CD4-positive, alpha-beta T cell treated with Interleukin-10 for 1 hour (primary cell): ENCODE measurements at regions not wholly inside any gene's neighbourhood (a gene's known extent, or its start where the extent isn't known, plus 50 kb on each side); places are given as distances from the start of the nearest gene placed in this dataset.
"Not testable (repeated sequence)": the region's sequence is repeated elsewhere in the genome, so short reads cannot be mapped to it uniquely, and the experiment has no call there.

Source experiments
- DNase-seq: peaks from one replicate; pipeline ENCODE4 v3.0.0-alpha.2; 2020

DNA sequence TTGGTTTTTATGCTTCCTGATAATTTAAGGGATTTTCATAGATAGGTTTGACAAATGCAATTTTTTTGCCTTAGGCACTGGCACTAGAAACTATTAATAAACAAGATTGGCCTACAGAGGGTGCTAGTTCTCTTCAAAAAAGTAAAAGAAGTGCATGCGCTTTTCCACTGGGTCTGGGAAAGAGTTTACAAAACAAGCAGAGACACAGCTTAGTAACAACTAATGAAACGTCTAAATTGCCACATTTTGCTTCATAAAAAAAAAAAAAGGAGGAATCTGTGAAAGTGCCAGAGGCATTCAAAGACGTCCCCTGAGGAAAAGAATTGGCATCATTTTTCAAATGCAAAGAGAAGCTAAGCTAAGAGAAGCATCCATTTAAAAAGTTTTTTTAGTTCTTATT is 58.3 kb upstream of the EEA1 start:
- DNase-seq, result peak; percentile 71

GRCh38 chr12:92987846-92988621 is 58.9 kb upstream of the EEA1 start:
- DNase-seq, result no peak

DNA sequence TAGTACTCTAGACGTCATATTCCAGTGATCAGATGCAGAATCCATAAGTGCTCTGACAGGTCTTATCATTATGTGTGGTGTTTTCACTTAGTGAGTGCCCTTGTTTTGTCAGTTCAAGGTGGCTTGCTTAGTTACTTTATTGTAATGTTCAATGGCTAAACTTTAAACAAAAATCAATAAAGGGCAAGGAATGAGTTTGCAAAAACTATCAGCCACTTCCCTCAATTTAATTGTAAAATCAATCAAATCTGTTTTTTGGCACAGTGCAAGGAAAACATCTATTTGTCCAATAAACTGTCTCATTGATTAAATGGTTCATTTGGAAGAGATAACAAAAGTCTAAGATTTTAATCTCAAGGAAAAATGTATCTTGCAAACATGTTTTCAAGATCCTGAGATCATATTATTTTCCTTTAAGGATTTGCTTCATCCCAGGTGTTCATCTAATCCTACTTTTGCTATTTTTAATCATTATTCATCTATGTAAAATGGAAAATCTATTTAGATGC is 59.6 kb upstream of the EEA1 start:
- no peak for DNase-seq

GRCh38 chr12:92989715-92990484 is 60.8 kb upstream of the EEA1 start:
- no peak for DNase-seq

DNA sequence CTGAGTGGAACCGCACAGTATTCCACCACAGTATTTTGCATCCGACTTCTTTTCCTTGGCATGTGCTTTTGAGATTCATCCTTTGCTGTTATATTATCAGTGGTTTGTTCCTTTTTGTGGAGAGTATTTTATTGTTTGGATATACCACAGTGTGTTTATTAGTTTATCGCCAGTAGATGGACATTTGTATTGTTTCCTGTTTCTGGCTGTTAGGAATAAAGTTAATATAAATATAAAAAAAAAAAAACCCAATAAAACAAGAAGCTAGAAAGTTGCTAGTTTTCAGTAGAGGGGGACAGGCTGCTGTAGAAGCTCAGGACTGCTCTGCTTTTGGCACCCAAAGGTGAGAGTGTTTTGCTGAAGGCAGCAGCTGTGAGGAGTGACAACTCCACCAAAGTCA is 62.0 kb upstream of the EEA1 start:
- DNase-seq, result no peak

- no peak for DNase-seq
Observed at GRCh38 chr12:92992041-92992440, 62.9 kb upstream of the EEA1 start.

- no peak for DNase-seq
Observed at GRCh38 chr12:92993259-92993658, 64.2 kb upstream of the EEA1 start.

DNA sequence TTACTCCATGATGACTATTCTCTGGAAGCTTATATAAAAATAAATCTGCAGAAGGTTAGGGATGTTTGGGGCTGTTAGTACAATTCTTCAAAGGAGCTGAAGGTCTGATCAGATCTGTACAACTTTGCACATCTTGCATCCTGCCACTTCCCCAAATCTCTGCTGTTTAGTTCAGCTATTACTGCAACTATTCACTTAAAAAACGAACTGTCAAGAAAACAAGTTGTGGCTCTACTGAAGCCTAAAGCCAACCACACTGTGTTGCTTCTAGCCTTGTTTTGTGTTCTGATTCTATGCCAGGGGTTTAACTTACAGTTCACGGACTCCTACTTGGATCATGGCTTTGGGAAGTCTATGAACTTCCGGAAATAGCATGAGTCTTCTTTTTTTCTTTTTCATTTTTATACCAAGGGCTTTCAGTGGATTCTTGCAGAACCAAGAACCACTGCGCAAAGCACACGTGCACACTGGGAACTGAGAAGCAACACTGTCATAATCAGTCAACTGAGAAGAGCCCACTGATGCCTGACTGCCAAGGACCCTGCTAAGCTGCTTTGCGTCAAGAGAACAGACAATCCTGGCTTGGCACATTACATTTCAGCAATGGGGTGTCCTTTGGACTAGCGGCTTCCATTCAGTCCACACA is 66.3 kb upstream of the EEA1 start:
- no peak for DNase-seq

DNA sequence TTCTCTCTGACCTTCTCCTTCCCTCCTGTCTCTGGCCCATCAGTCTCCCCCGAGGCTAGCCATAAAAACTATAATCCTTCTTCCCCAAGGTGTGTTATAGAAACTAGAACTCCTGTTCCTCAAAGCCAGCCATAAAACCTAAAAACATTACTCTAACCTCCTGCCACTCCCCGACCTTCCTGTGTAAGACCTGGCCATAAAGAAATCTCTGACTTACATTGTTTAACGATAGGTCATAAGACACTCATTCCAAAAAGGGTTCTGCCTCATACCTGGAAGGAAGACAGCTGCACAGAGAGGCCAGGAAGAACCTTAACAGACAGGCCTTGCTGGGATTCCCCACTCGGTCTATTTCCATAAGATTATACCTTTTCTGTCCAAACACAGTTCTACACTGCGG is 70.9 kb upstream of the EEA1 start:
- no peak for DNase-seq

- no peak for DNase-seq
Observed at GRCh38 chr12:93001407-93001806, 72.3 kb upstream of the EEA1 start.

- DNase-seq, result no peak
Observed at GRCh38 chr12:93002293-93003054, 73.4 kb upstream of the EEA1 start.

GRCh38 chr12:93003531-93004239 is 74.6 kb upstream of the EEA1 start:
- DNase-seq, result no peak

GRCh38 chr12:93005928-93006392 is 76.9 kb upstream of the EEA1 start:
- DNase-seq, result no peak

GRCh38 chr12:93006471-93007208 is 77.5 kb upstream of the EEA1 start:
- no peak for DNase-seq

- DNase-seq, result no peak
Observed at GRCh38 chr12:93007544-93007943, 78.4 kb upstream of the EEA1 start.

- DNase-seq, result no peak
Observed at GRCh38 chr12:93008044-93008778, 79.1 kb upstream of the EEA1 start.

DNA sequence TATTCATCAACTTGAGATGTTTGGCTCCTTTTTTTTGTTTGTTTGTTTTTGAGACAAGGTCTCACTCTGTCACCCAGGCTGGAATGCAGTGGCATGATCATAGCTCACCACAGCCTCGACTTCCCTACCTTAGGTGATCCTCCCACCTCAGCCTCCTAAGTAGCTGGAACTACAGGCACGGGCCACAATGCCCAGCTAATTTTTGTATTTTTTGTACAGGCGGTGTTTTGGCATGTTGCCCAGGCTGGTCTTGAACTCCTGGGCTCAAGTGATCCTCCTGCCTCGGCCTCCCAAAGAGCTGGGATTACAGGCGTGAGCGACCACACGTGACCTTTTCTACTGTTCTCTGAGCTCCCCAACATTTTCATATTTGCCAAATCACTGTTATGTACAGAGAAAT is 79.8 kb upstream of the EEA1 start:
- not testable (repeated sequence) for DNase-seq

DNA sequence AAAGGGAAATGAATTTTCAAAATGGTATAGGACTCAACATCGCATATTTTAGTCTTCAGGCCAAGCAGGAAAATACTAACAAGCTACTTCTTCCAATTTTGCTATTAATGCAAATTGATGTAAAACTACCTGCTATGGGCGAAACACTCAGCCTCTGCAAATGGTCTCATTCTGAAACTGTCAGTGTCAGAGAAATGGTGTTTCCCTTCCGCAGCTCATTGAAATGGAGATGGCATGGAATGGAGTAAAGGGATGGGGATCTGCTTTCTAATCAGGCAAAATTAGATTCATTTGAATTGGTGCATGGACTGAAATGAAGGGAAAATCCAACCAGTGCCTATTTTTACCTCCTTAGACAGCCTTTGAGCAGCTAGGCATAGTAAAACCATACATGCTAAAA is 80.4 kb upstream of the EEA1 start:
- no peak for DNase-seq

GRCh38 chr12:93010461-93010860 is 81.4 kb upstream of the EEA1 start:
- no peak for DNase-seq

GRCh38 chr12:93011100-93011499 is 82.0 kb upstream of the EEA1 start:
- DNase-seq, result no peak
